GM21786 (cell line): ENCODE measurements at regions not wholly inside any gene's neighbourhood (a gene's known extent, or its start where the extent isn't known, plus 50 kb on each side); places are given as distances from the start of the nearest gene placed in this dataset.

ENCODE experiments used
- ATAC-seq: cut with Tn5 transposase; IDR thresholded peaks from one replicate; pipeline ENCODE4 v1.9.1; 2021; ENCODE audit not compliant: unreplicated experiment

DNA sequence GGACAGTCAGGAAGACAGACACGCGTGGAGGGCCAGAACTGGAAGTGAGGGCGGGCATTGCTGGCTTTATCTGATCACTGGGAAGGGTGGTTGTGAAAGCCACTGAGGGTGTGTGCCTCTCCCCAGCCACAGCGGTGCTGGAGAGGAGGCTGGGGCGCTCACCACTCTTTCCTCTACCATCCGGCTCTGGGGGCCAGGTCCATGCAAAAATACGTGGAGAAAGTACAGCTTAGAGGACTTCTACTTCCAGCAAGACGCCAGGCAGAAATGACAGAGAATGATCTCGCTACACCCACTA is 148.8 kb upstream of the RPS6KA2 start:
- no peak for ATAC-seq

DNA sequence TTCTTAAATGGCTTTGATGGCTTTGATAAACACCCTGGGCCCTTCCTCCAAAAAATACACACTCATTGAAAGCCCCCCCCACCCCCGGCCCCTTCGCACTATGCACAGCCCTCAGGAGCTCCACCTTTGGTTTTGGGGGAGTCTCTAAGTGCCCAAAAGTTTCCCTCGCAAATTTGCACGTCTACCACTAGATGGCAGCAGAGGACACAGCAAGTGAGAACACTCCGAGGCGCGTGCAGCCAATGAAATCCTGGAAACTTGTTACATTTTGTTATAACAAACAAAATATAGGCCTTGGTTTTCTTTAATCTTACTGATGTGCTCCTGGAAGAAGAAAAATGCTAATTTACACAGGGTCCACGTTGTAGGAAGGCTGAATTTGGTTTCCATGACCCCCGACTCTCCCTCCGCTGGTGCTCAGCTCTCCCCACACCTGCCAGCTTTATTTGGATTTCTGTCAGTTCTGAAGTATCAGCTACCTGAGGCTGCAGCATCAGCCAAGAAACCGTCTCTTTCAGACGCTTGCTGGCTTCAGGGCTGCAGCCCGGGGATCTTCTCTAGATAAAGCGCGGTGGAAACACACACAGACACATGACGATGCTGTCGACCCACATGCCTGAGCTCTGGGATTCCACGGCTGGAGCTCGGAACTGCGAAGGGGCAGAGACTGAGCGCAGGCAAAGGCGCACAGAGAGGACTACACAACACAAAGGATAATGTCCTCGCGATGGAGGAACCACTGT is 148.3 kb upstream of the RPS6KA2 start:
- peak; percentile 55 for ATAC-seq

DNA sequence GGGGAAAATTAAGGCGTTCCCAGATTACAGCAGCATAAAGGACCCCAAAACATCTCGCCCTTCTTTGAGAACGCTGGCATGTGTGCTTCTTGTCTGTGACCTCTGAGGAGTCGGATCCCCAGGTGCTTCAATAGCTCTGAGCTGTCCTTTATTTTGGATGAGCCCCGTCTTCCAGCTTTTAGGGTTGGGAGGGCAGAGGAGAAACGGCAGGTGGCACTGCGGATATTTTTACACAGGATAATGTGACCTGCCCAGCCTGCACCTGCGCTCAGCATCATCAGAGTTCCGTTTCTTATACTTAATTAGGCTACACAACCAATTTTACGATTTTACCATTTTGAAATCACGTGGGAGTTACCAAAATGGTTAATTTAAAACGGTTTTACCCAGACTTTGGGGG is 147.7 kb upstream of the RPS6KA2 start:
- no peak for ATAC-seq

DNA sequence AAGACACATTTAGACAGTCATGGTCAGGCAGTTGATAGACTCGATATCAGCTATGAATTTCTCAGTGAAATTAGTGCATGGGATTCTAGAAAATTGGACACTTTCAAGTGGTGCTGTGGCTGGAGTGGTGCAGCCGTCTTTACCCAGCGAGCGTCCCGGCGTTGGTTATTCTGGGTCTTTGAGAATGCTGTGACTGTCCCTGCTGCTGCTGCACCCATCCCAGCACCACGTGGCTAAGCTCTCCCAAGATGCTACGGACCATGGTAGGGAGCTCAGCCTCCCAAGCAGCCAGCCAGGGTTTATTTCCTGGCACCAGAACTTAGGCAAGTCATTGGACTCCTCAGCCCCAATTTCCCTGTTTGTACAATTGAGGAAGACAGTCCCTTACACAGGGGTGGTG is 147.2 kb upstream of the RPS6KA2 start:
- ATAC-seq = no peak

DNA sequence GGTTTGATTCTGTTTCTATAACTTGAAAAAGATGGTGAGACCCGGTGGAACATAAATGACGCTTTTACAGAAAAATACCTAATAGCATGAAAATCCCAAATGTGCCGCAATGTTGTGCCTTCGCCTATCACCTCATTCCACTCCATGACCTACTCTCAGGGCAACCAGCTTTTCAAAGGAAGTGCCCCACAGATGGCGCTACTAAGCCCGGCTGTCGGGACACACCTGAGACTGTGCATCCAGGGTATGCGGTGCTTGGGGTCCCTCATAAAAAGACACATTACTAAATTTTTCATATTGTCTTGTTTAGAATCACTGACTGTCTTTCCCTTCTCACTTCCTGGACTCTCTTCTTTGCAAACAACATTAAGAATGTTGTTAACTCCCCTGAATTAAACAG is 145.5 kb upstream of the RPS6KA2 start:
- ATAC-seq = no peak

DNA sequence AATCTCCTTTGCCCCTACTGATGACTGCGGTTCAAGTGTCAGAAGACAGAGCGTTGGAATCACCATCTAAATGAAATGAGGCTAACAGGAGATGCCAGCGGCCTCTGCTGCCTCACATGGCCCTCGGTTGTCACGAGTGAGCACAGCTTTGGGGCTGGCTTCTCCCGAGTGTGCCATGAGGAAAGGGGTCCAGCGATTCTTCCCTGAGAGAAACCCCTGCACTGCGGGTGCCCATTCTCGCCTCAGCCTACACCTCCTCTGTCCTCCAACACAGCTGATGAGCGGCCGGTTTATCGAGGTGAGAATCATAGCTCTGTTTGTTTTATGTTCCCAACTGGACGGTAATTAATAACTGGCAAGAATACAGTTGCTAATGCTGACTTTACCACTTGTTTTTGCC is 144.7 kb upstream of the RPS6KA2 start:
- ATAC-seq = no peak

DNA sequence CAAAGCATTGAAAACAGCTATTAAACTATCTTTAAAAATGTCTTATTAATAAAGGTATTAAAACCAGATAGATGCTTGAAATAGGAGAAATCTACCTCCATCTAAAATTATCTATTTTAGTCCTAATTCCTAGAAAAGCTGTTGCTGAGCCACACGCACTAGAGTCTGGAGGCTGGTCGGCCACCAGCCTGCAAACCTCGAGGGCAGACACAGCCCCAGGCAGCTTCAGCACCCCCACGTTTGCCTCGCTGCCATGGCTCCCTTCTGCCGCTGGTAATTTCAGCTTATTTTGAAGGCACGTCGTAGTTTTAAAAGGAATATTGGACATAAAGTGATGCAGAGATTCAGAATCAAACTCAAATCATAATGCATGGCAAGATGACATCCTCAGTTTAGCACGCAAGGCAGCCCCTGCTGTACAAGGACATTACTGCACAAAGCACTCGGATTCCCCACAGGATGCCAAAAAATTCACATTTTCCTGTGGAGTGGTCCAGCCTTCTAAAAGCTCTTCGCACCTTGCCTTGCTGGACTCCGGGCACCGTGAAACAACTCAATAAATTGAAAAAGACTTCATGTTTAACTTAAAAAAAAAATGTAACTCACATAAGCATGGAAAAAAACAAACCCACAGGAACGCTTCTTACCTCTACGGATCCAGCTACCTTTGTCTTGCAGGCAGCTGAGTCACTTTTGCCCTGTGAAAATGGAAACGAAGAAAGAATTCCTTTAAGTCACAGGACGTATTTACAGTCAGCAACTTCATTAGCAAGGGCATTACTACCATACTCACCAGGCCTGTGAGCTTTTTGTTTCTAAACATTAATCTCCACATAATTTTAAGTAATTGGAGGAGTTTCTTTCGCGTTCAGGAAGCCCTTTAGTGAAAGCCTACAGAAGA is 143.4 kb upstream of the RPS6KA2 start:
- ATAC-seq = no peak

DNA sequence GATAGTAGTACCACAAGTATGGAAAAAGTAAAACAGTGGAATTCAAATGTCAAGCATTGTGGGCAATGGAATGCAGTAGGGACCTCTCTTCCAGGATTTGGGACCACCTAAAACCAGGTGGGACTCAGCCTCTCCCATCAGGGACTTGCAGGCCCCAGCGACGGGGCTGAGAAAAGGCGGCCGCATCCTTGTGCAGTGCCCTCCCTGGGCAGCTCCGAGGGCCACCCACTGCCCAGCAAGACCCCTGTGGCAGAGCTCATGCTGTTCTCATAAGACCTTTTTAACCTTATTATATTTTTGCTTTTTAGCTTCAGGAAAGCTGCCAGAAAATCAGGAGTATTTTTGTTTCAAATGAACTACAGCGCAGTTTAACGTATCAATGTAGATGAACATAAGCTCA is 142.6 kb upstream of the RPS6KA2 start:
- ATAC-seq = no peak

DNA sequence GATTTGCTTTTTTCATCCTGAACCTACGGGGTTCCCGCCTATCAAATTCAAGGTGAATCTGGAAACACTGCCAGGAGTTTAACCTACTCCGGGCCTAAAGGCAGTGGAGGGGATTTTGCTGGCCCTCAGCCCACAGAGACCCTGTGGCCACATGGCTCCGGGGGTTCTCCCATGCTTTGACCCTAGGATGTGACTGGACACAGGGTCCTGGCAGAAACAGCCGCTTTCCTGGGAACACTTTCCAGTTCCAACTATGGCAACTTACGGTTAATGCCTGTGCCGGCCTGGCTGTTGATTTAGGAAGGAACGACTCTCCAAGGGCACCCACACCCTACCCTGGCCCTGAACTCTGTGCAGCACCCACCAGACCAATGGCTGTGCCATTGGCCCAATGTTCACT is 141.7 kb upstream of the RPS6KA2 start:
- ATAC-seq = no peak

DNA sequence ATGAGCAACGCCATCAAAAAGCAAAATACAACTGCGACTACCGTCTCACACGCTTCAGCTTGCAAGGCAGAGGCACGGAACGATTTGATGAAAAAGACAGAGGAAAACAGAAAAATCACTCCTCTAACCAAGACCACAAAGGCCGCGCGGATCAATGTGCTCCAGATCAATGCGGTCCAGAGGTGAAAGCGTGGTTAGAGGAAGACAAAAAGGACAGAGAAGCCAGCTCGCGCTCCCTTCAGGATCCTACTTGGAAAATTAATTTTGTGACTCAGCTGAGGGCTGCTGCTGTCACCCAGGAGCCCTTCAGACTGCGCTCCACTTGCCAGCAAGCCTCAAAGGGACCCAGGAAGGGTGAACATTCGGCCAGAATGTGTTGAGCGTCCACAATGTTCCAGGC is 140.2 kb upstream of the RPS6KA2 start:
- ATAC-seq = no peak

DNA sequence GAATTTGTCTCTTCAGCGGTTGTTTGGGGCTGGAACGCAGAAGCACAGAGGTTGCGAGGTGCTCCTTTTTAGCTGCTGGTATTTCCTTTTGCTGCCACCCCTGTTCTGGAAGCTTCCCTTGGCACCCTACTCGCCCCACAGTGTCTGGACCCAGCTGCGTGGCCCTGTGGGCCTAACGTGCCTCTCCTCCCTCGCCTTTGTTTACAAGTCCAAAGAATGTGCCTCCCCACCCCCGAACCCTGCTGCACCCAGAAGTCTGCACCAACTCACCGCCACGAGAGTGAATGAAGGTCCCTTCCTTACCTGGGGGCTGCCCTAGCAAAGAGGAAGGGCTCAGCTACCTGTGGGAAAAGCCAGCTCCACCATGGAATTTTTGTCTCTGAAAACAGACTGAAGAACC is 139.7 kb upstream of the RPS6KA2 start:
- ATAC-seq = no peak

DNA sequence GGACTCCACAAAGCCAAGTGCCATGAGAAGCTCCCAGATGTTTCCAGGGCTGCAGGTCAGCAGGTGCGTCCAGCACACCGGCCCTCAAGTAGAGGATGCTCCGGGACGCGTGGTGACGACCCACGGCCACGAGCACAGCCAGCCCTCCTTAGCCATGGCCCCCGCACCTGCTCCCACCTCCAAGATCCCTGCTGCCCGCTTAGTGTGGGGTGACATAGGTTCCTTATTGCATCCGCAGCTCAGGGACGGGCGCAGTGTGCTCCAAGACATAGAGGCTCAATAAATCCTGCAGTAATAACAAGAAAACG is 138.1 kb upstream of the RPS6KA2 start:
- ATAC-seq = no peak

DNA sequence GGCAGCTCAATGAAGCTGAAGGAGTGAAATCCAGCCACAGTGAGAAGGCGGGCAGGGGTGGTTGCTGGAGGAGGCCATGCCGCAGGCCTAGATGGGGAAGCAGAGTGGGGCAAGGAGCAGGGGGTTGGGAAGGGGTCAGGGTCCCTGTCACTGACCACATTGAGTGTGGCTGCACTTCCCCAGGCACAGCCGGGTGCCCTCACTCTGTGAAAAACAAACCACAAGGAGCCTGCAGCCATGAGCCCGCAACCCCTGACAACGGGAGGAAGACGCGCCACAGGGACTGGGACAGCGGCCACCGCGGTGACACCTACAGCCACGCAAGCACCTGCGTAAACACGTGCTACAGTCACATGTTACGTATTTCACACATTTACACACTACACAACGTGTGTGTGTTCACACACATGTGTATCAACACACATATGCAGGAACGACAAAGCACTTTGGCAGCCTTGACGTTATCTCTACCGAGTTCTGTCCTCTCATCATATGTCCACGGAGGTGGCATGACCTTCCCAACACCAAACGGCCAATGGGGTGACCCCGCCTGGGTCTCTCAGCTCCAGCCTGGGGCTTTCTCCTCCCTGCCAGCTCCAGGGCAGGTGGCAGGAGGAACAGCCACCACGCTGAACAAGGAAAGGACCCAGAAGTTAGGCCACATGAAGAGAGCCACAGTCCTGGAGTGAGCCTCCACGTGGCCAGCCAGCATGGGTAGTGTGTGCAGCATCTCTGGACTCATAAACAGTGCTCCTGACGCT is 137.6 kb upstream of the RPS6KA2 start:
- ATAC-seq = no peak

DNA sequence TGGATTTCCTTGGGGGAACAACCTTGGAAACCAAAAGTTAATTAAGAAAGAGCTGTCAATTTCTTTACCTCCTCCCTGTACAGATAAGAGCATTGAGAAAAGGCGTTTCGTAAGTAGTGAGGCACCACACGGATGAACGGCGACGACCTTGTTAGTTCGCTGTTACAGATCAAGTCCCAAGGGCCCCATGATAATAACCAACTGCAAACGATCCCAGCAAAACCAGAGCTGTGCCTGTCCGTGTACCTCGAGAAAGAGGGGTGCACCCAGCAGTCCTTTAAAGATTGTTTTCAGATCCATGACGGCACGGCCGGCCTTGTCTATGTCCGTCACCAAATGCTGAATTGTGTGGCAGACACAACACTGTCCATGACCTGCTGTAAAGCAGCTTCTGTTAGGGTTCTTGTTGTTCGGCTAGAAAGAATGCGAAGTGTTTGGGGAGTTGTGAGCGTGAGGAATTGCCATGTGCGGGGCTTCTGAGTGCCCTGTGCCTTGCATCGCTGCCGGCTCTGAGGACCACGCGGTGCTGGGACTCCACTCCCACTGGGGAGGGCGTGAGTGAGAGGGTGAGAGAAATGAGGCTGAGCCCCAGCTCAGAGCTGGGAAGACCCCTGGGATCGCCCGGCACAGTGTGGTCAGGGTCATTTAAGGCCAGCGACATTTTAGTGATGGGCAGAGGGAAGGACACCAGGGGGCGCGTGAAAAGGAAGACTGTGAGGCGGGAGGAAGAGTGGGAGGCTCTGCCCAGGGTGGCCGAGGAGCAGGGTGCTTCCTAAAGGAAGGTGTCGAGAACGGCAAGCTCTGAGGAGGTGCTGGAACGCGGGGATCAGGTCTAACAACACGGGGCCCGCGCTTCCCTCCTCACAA is 136.8 kb upstream of the RPS6KA2 start:
- no peak for ATAC-seq

DNA sequence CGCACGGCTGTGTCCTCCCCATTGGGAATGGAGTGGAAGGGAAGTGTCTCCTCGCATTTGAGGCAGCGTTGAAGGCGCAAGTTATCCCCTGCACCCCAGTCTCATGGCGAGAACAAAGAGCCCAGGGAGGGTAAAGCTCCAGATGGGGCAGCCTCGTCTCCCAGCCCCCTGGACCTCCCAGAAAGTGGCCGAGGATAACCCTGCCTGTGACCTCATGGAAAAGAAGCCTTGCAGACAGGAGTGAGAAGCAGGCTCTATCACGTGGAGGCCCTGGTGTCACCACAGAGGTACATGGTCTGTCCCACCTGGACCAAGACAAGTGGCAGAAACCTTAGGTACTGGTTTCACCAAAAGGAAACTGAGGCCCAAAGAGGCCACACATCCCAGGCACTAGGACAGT is 134.8 kb upstream of the RPS6KA2 start:
- ATAC-seq = no peak

DNA sequence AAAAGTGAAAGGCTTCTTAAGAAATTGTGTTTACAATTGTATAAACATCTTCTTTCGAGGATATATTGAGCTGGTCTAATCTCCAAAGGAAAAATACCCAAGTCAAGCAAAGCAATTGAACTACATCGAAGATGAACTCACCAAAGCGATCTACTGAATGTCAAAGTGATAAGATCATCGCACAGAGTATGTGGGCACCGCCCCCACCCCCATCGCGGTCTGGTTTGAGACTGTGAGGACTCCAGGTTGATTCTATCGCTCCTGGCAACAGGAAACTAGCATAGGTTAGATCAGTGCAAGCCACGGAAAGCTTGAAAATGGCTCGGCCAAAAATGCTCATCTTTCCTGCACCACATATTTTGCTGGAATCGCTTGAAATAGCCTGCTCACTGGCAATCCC is 133.2 kb upstream of the RPS6KA2 start:
- no peak for ATAC-seq

DNA sequence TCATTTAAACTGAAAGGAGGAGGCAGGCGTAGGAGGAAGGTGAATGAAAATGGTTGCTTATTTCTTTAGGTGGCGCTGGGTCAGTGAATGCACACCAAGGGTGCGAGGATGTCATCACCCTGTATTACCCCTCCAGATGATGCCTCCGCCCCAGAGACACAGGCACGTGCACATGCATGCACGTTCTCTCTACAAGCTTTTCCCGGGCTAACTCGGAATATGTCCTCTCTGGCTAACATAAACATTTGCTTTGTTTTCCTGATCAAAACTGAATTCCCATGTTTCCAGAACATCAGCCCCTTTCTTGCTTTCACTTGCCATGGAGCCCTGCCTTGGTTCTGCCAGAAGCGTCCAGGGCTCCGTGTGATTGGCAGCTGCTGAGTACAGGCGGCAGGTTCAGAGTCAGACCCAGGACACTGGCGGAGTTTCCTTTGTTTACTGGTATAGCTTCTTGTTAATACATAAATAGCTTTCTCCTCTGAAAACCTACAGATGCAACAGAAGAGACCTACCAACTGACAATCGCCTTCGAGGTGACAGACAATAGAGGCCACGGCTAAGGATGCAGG is 131.2 kb upstream of the RPS6KA2 start:
- ATAC-seq = no peak

DNA sequence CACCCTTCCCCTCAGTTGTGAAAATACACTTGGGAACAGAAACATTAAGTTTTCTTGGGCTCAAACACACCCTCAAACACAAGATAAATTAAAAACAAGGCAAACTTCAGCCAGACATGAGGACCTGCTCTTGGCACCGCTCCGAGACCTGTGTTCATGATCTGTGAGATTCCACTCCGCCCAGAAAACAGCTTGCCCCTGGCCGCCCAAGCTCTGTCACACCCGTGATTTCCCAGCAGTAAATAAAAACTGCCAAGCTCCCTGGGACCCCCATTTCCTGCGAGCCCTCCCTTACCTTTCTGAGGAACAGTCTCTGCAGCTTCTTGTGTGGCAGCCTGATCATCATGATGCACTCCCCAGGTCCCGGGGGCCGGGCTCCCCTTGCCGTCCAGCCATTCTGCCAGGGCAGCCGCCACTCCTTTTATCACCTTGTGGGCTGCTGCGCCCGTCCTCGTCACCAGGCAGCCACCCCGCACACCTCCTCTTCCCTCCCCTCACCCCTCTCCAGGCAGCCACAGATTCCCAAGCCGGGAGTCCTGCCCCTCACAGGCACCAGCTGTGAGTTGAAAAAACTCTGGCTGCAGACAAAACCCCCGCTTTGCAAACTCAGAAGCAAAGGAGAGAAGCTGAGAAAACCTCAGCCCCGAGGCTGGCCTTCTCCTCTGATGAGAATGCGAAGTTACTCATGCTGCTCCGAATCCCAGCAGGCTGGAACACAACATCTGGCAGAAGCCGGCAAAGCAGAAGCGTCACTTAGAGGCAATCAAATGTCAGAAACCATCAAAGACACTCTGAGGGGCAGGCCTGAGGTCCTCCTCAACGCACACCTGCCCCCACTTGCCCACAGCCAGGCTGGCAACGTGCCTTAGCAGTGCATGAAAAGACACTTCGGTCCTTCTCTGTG is 130.4 kb upstream of the RPS6KA2 start:
- no peak for ATAC-seq

DNA sequence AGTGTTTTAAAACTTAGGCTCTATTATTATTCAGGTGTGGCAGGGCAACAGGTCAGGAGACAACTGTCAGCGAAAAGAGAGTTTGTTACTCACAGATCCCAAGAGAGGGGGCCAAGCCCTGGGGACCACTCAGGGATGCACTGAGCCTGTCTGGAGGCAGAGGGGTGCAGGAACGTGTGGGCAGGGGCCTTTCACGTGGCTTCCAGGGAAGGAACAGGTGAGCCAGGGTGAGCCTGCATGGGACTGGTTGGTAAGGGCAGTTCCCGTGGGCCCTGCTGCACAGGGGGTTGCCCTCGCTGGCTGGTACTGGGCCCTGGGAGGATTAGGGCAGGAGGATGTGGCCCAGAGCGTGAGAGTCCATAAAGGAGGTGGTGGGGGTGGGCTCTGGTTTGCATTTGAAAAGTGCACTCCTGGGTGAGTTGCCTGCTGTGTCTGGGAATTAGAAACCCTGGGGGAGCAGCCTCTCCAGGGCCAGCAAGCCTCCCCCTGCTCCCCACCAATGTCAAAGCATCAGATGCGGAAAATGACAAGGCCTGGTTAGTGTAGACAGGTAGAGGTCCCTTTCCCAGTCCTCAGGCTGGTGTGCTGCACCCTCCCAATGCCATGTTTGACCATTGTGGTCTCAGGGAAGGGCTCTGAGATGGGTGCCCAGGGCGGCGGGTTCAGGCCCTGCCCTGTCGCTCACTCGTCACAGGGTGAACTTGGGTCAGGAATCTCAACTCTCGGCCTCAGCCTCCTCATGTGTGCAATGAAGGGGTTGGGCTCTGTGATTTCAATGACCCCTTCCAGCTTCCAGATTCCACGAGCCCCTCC is 127.4 kb upstream of the RPS6KA2 start:
- no peak for ATAC-seq
